Ovary (tissue), 7 donors: ENCODE measurements at regions not wholly inside any gene's neighbourhood (a gene's known extent, or its start where the extent isn't known, plus 50 kb on each side); places are given as distances from the start of the nearest gene placed in this dataset.

Experiments
- DNase-seq, 5 donors: peaks; one replicate each; pipeline ENCODE4 v3.0.0-alpha.2; 2019 to 2020
- H3K27ac ChIP-seq, 2 donors: fragments of 200-600 bp; one replicate each; pipeline versions ENCODE4 v1.5.1 to v1.8.0; 2019 to 2022
- H3K27me3 ChIP-seq: fragments of 200-600 bp; one replicate; pipeline ENCODE4 v1.8.0; 2022
- H3K36me3 ChIP-seq: fragments of 200-600 bp; sonication (generic); one replicate; pipeline ENCODE4 v1.5.1; 2019
- H3K4me1 ChIP-seq: one replicate; pipeline ENCODE4 v1.8.1; 2013; ENCODE audit warnings: mild to moderate bottlenecking, moderate library complexity; ENCODE audit not compliant: insufficient read depth
- H3K4me3 ChIP-seq: fragments of 200-600 bp; sonication (generic); one replicate; pipeline ENCODE4 v1.5.1; 2017
- H3K9me3 ChIP-seq, 2 donors: fragments of 200-600 bp in 1 of 2; sonication (generic) in 1 of 2; one replicate each; pipeline versions ENCODE4 v1.5.1 to v1.8.1; 2013 to 2019; ENCODE audit warnings: mild to moderate bottlenecking in 1 of 2, moderate library complexity in 1 of 2
- EP300 ChIP-seq: sonication (generic); formaldehyde crosslinking; IDR thresholded peaks from one replicate; pipeline ENCODE4 v1.6.1; 2017; ENCODE audit warnings: antibody characterized with exemption
- POLR2A ChIP-seq: fragments of 450-650 bp; IDR thresholded peaks from one replicate; pipeline ENCODE4 v1.6.1; 2017; ENCODE audit warnings: antibody characterized with exemption, mild to moderate bottlenecking, moderate library complexity
- WGBS, 3 donors: extraction: QIAGEN DNeasy Blood & Tissue Kit in 1 of 3; methylation state at CpG; one replicate each; pipeline versions ENCODE4 v1.1.5 to v1.1.7; 2013 to 2017; 5-methylcytosine and 5-hydroxymethylcytosine counted together
- intact Hi-C, 4 donors: fragments of 100-400 bp; cut with DNase I; formaldehyde crosslinking; loops; one replicate each; pipeline versions ENCODE4 v1.11.0 to v1.15.1; 2022 to 2023
- TF ChIP-seq, protein P1 (sequence below), 3 donors: fragments of 450-650 bp in 2 of 3; fragments of 200-600 bp in 1 of 3; IDR thresholded peaks; one replicate each; pipeline versions ENCODE4 v1.5.1 to v1.8.0; 2016 to 2022; ENCODE audit warnings: antibody characterized with exemption in 3 of 3, mild to moderate bottlenecking in 1 of 3
- donor health status: DM: no; HTN: no; CAD: no; lungs with moderate emphysema.
- donor health status: DM: no; HTN: no; CAD: no.
- donor health status: Bipolar disorder and iron deficiency.
- donor health status: DM: no; HTN: no; CAD: no.
- donor health status: DM: yes; HTN: yes; CAD: no.

- TF ChIP-seq EP300 (no peak), POLR2A (no peak)
- TF ChIP-seq, protein P1, sequence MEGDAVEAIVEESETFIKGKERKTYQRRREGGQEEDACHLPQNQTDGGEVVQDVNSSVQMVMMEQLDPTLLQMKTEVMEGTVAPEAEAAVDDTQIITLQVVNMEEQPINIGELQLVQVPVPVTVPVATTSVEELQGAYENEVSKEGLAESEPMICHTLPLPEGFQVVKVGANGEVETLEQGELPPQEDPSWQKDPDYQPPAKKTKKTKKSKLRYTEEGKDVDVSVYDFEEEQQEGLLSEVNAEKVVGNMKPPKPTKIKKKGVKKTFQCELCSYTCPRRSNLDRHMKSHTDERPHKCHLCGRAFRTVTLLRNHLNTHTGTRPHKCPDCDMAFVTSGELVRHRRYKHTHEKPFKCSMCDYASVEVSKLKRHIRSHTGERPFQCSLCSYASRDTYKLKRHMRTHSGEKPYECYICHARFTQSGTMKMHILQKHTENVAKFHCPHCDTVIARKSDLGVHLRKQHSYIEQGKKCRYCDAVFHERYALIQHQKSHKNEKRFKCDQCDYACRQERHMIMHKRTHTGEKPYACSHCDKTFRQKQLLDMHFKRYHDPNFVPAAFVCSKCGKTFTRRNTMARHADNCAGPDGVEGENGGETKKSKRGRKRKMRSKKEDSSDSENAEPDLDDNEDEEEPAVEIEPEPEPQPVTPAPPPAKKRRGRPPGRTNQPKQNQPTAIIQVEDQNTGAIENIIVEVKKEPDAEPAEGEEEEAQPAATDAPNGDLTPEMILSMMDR (IDR thresholded peaks at IDR 0.05) = no peak
- DNase-seq = no peak
- 91 to 95% (median 94%) methylated on average over 8 of the region's 8 CpGs for WGBS, 3 donors
These were observed 197.8 kb upstream of the FRMD6 start for GRCh38 chr14:51453869-51454268.

DNA sequence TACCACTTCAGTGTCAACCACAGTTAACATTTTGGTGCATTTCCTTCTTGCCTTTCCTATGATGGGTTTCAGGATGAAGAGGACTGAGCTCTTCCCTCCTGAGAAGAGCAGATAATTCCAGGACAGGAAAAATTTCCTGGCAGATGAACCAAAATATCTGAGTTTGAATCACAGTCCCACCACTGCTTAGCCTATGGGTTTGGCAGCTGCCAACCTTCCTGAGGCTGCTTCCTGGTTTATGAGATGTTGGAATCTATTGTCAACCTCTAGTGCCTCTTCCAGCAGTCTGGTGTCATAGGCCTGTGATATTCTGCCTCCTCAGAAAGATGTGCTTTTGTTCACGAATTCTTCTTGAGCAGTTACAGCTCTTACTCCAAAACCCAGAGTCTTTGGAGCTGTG is 197.4 kb upstream of the FRMD6 start:
- TF ChIP-seq POLR2A (no peak), EP300 (no peak)
- TF ChIP-seq, protein P1 (IDR thresholded peaks at IDR 0.05) = no peak
- no peaks in the 10 kb centered on the region for H3K27me3 ChIP-seq
- no peak overlapping the region for H3K27ac ChIP-seq
- peaks cover 2% of the 10 kb centered on the region for H3K4me1 ChIP-seq
- H3K9me3 ChIP-seq = no peaks in the 10 kb centered on the region
- H3K4me3 ChIP-seq = no peak overlapping the region
- DNase-seq = no peak
- WGBS, 3 donors = 84 to 91% (median 87%) methylated on average over 1 of the region's 1 CpG
- intact Hi-C loops = no loop called here
- no peaks in the 10 kb centered on the region for H3K36me3 ChIP-seq

More at GRCh38 chr14:51453869-51454268, 197.8 kb upstream of the FRMD6 start:
- Histone ChIP-seq H3K4me1 (peaks cover 5% of the 10 kb centered on the region), H3K4me3 (no peak overlapping the region), H3K36me3 (no peaks in the 10 kb centered on the region), H3K9me3 (no peaks in the 10 kb centered on the region), H3K27ac (no peak overlapping the region), H3K27me3 (no peaks in the 10 kb centered on the region)
- intact Hi-C loops = no loop called here

DNA sequence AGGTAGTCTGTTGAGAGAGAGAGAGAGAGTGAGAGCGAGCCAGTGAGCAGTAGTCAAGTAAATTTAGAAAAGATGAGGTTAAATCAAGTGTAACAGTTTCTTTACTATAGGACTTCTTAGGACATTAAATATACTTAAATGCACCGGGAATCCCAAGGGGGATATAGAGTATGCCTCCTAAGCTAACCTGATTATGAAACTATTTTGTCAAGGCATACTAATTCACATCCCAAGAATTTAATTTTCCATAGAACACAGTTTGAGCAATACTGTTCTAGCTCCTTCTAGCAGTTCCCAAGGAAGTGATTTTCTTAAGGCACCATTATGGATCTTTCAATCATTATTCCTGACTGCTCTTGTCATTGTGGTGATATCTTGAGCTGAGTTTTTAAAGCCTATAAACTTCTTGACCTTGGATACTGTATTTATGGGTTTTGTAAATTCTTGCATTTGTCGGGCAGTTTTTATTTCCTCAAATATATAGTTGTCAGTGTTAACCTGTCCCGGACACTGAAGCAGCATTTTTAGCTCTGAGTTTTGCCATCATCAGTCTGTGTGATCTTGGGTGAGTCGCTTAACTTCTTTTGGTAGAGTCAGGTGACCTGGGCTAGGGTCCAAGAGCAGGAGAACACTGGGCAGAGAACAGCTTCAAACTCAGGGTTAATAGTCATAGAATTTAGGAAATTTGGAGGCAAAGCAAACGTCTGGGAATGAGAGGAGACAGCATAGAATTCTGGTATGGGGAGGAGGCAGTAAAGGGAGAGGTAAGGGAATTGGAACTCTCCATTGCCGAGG is 196.5 kb upstream of the FRMD6 start:
- Histone ChIP-seq H3K4me1 (peaks cover 2% of the 10 kb centered on the region), H3K27ac (no peak overlapping the region), H3K27me3 (no peaks in the 10 kb centered on the region), H3K4me3 (no peak overlapping the region), H3K36me3 (no peaks in the 10 kb centered on the region), H3K9me3 (no peaks in the 10 kb centered on the region)
- 71 to 79% (median 78%) methylated on average over 7 of the region's 7 CpGs for WGBS, 3 donors
- intact Hi-C loops = no loop called here
- no peak for DNase-seq
- no peak for TF ChIP-seq EP300
- TF ChIP-seq, protein P1 (IDR thresholded peaks at IDR 0.05) = no peak
- TF ChIP-seq POLR2A = no peak

DNA sequence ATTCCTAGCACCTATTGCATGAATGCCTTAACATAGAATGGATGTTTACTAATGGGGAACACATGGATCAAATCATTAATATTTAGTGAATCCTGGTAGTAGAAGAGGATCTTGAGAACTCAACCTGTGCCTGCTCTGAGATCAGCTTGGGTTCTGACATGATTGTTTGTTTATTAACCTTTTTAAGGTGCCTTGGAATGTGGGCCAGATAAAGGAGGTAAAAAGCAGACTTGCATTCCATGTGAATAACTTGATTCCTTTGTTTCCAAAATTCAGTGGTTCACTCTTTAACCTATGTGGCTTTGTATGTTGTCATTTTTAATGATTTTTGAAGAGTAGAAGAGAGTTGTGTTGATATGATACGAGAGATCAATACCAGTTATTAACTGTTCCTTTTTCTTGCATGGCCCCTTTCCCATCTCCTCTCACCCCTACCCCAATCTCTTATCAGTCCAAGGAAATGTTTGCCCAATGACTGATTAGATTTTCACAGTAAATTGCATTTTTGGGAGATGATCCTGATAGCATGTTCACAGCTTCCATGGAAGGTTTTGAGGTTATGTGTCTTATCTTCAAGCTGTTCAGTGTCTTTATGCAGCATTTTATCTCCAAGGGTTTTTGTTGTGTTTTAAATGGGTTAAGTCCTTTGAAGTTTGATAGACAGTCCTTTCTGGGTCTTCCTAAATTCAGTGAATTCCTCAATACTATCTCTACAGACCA is 193.7 kb upstream of the FRMD6 start:
- Histone ChIP-seq H3K4me3 (no peak overlapping the region), H3K27ac (no peak overlapping the region), H3K27me3 (no peaks in the 10 kb centered on the region), H3K9me3 (no peaks in the 10 kb centered on the region), H3K4me1 (peaks cover 2% of the 10 kb centered on the region), H3K36me3 (no peaks in the 10 kb centered on the region)
- no peak for TF ChIP-seq EP300
- TF ChIP-seq POLR2A = no peak
- TF ChIP-seq, protein P1 (IDR thresholded peaks at IDR 0.05) = no peak
- intact Hi-C loops = no loop called here
- no peak for DNase-seq
- 0 to 100% (median 96%) methylated on average over 1 of the region's 1 CpG for WGBS, 3 donors
